A549 (cell line): ENCODE measurements at regions not wholly inside any gene's neighbourhood (a gene's known extent, or its start where the extent isn't known, plus 50 kb on each side); places are given as distances from the start of the nearest gene placed in this dataset.

ENCODE experiments used
- CEBPB ChIP-seq, 2 experiments: fragments of >200 bp in 1 of 2; sonication (Bioruptor Twin) in 1 of 2; formaldehyde crosslinking in 1 of 2; IDR thresholded peaks; 2 replicates each; pipeline ENCODE4 v1.6.1; 2012 to 2016
- CHD2 ChIP-seq: fragments of 150-350 bp; IDR thresholded peaks from 2 replicates; pipeline ENCODE4 v1.6.1; 2014; ENCODE audit warnings: low read length; ENCODE audit not compliant: partially characterized antibody
- JUN ChIP-seq, 2 experiments: fragments of >200 bp; sonication (Bioruptor Twin); formaldehyde crosslinking; IDR thresholded peaks; 2 replicates in 1 of 2; 3 replicates in 1 of 2; pipeline ENCODE4 v1.6.1; 2016 to 2017
- MAZ ChIP-seq: fragments of 150-350 bp; IDR thresholded peaks from 2 replicates; pipeline ENCODE4 v1.6.1; 2014; ENCODE audit warnings: antibody characterized with exemption, low read depth, low read length, borderline replicate concordance
- ZNF302 ChIP-seq: fragments of 250-450 bp; sonication (Bioruptor Pico); IDR thresholded peaks from 2 replicates; pipeline ENCODE4 v1.9.0; 2021; ENCODE audit warnings: inconsistent platforms, mild to moderate bottlenecking, moderate library complexity
- TF ChIP-seq, protein P1 (sequence below): fragments of >200 bp; sonication (Bioruptor Twin); formaldehyde crosslinking; IDR thresholded peaks from 3 replicates; pipeline ENCODE4 v1.5.1; 2016

DNA sequence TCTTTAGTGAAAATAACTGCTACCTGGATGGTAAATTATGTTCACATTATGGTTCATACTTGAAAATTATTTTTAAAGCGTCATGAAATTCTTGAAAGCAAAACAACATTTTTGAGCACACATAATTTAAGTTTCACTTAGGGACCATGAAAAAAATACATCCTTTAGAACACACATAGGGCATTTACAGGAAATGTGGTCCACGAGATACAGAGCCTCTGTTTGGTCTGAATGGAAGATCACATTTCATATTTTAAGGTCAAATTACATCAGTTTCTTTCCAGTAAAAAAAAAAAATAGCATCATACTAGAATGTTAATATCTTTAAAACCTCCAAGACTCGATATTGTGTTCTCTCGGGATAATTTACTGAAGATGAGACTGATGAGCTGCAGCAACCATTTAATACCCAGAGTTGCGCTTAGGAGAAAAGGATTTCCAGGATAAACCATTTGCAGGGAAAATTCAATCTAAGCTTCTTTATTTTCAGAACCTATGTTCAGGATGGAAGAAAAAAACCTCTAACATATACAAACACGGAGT is 720.7 kb downstream of the DIAPH3 start:
- TF ChIP-seq CEBPB (IDR thresholded peaks at IDR 0.05) (no peak), CHD2 (no peak), MAZ (no peak), JUN (IDR thresholded peaks at IDR 0.05) (no peak), ZNF302 (CRISPR knock-in tag) (no peak)
- TF ChIP-seq, protein P1, sequence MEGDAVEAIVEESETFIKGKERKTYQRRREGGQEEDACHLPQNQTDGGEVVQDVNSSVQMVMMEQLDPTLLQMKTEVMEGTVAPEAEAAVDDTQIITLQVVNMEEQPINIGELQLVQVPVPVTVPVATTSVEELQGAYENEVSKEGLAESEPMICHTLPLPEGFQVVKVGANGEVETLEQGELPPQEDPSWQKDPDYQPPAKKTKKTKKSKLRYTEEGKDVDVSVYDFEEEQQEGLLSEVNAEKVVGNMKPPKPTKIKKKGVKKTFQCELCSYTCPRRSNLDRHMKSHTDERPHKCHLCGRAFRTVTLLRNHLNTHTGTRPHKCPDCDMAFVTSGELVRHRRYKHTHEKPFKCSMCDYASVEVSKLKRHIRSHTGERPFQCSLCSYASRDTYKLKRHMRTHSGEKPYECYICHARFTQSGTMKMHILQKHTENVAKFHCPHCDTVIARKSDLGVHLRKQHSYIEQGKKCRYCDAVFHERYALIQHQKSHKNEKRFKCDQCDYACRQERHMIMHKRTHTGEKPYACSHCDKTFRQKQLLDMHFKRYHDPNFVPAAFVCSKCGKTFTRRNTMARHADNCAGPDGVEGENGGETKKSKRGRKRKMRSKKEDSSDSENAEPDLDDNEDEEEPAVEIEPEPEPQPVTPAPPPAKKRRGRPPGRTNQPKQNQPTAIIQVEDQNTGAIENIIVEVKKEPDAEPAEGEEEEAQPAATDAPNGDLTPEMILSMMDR: no peak
